C4-2B (cell line): ENCODE measurements at regions not wholly inside any gene's neighbourhood (a gene's known extent, or its start where the extent isn't known, plus 50 kb on each side); places are given as distances from the start of the nearest gene placed in this dataset.

Experiments used
- CTCF ChIP-seq: fragments of 450-650 bp; conservative IDR thresholded peaks from 2 replicates; pipeline ENCODE4 v1.5.1; 2017; ENCODE audit warnings: mild to moderate bottlenecking
- ZFX ChIP-seq: fragments of 450-650 bp; IDR thresholded peaks from 2 replicates; pipeline ENCODE4 v1.6.1; 2017

GRCh38 chr4:53744446-53745160, 153.3 kb upstream of the LNX1 start:
- TF ChIP-seq CTCF (no peak), ZFX (no peak)
